Cerebellar nuclear complex (tissue), 1 donor: ENCODE measurements at regions not wholly inside any gene's neighbourhood (a gene's known extent, or its start where the extent isn't known, plus 50 kb on each side); places are given as distances from the start of the nearest gene placed in this dataset.

Experiments
- DNase-seq, 2 experiments: peaks; one replicate each; lab custom pipeline; 2025; lab: John Stamatoyannopoulos, UW

DNA sequence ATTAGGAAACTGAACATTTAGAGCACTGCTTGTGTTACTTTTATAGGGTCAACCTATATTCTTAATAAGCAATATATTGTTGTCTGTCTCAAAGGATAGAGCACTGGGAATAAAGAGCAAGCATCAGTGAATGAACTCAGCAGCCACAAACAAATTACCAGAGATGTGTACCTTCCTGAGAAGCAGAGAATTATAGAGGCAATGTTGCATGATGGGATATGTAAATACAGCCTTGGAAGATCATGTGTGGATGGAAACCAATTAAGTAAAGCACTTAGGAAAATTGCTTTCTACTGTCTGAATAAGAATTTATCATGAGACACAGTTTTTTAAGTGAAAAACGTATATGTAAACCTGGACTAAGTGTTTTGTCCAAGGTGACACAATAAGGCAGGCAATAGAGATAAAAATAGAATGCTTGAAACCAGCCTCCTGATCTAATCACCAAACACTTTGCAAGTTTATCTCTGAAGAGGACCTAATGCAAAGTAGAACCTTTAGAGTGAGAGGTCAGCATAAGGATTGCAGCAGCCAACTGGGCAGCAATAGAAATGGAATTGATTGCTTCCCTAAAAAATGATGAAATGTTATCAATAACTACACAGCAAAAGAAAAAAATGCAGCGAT, 848.0 kb downstream of the TUSC7 start:
- DNase-seq = no peak

DNA sequence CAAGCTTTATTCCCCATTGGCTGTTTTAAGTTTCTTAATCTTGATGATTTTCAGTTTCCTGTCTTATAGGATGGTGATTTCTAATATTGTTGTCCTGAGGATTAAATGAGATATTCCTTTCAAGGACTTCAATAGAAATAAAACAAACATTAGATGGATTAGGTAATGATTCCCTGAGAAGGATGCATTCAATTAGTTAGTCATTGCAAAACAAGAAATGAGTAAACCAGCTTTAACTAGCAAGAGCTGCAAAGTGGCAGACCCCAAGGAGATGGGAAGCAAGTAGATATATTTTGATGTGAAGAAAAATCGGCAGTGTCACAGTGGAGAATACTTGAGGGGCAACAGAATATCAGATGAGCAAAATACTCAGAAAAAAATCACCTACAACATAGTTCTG, 849.1 kb downstream of the TUSC7 start:
- no peak for DNase-seq

DNA sequence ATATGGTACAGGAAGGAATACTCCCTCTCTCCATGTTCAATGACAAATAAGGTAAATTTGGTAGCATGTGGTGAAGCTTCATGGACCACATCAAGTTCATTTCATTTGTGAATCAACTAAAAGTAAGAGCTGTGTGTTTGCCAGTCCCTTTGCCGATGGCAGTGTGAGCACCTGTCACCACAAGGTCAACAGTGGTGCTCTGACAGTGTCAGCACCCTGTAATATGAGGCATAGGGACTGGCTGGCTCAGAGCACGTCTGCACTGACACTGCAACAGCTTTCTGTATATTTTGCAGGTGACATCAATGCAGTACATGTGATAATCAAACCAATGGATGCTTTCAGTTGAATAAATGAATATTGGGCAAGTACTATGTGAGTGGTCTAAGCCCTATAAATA, 852.4 kb downstream of the TUSC7 start:
- no peak for DNase-seq

DNA sequence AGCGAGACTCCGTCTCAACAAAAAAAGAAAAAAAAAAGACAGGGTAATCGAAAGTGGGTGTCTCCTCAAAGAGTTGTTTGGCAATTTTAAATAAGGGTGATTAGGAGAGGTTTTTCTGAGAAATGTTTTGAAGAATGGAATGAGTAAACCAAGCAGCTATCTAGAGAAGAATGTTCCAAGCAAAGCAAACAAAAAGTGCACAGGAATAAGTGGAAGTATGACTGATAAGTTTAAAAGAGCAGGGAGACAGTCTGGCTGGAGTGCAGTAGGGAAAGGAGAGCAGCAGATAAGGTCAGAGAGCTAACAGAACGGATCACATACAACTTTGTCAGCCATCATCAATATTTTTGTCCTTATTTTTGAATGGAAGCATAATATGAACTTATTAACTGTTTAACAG, 853.5 kb downstream of the TUSC7 start:
- no peak for DNase-seq

DNA sequence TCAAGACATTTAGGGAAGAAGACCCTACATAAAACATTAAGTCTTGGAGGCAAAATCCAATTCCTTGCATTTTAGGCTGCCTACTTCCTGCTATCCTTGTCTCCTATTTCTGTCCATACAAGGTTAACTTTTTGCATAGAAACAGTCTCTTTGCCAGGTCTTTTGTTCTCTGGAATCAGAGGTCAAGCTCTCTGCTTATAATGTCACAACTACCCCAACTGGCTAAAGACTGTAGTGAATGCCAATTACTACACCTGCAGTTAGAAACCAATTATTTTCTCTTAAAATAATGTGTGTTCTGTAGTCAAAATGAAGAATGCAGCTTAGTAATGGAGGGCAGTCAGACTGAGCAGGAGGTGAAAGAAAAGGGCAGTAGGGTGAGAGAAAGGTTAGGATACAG, 856.2 kb downstream of the TUSC7 start:
- no peak for DNase-seq

DNA sequence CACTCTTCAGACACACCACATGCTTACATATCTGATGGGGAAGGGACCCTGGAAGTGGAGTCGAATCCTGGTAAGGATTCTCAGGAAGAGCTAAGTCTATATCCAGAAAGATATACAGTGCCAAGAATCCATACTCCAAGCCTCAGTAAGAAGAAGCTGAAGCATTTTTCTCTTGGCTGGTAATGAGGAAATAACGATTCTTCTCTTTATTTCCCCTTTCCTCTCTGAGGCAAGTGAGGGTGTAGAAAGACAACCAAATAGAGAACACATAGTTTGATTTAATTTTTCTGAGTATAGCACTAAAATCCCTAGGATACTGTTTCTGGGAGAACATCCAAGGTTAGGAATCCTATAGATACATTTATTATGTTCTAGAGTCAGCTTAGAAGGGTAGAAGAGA, 857.3 kb downstream of the TUSC7 start:
- no peak for DNase-seq

DNA sequence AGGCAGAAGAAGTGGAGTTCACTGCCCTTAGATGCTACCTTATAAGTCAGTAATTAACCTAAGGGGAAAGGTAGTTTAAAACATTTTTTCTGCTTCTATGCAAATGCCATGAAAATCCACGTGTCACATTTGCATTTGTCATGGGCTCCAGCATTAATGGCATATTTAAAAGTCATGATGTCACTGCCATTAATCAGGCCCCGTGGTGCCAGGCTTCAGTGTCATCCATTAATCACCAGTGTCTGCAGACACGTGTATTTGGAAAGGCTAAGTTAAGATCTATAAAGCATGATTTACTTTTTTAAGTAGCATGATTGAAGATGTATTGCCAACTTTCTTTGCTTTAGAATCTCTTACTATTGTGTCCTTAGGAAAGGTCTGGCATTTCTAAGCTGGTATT, 857.8 kb downstream of the TUSC7 start:
- DNase-seq = no peak

DNA sequence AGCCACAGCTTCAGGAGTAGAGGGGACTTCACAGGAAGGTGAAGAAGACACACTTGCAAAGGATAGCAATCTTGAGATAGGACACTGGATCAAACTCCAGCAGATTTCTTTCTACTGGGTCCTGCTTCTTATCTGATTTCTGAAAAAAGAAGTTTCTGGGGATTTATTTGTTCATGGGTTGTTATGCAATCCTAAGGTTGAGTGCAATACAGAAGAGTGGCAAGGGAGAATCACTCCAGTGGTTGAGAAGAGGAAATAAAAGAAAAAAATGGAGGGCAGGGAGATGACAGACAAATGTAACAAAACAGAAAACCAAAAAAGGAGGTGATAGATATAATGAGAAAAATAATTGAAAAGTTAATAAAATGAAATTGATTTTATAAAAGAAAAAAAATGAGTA, 858.3 kb downstream of the TUSC7 start:
- DNase-seq = no peak

DNA sequence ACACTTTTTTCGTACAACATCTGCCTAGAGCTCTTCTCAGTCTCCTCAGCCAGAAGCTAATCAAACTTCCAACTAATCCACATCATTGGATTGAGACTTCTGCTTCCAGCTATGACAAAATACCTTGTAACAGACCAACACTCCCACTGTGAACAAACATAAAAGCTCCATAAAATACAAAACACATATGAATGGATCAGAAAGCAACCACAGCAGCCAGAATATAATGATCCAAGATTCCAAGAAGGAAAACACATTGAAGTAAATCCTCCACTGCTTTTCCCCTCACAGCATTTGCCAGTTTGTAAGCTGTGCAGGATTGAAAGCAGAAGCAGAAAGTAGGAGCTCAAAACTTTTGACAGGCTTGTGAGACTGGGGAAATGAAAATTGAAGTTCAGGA, 863.2 kb downstream of the TUSC7 start:
- no peak for DNase-seq

DNA sequence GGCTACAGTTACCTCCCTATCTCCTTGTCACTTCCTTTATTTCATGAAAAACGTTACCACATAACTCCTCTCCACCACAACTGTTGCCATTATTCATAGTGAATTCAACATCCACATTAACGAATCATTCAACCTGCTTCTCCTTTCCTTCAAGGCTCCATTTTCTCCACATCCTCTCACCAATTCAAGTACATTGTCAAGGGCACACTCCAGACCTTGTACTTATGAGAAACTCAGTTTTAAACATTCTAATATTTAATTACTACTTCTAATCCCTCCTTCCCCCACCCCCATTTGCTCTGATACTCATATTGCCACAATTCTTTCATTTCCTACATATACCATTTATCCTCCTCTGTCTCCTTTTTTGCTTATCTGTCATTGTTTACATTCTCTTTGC, 871.2 kb downstream of the TUSC7 start:
- DNase-seq = no peak

DNA sequence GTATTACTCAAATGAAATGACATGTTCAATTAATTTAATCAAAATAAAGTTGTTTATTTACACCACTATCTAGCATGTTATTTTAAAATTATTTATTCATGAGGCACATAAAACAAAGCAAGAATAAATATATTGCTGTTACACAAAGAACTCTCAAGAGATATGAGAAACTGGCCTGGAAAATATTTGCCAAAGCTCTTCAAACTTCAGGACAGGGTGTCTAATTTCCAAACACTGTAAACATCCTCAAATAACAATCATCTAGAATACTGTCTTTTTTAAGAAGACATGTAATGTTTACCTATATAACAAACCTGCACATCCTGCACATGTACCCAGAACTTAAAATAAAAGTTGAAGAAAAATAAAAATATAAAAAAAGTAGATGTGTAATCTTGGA, 876.6 kb downstream of the TUSC7 start:
- DNase-seq = no peak

DNA sequence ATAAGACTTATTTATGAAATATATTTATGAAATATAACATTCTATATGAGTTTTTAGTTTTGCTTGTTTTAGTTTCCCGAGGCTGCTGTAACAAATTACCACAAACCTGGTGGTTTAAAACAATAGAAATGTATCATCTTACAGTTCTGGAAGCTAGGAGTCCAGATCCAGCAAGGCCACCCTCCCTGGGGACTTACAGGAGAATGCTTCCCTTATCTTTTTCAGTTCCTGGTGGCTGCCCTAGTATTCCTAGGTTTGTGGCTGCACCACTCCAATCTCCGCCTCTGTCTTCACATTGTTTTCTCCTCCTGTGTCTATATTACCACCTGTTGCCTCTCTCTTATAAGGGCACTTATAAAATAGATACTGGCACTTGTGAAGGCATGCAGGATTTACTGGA, 877.8 kb downstream of the TUSC7 start:
- DNase-seq = no peak

DNA sequence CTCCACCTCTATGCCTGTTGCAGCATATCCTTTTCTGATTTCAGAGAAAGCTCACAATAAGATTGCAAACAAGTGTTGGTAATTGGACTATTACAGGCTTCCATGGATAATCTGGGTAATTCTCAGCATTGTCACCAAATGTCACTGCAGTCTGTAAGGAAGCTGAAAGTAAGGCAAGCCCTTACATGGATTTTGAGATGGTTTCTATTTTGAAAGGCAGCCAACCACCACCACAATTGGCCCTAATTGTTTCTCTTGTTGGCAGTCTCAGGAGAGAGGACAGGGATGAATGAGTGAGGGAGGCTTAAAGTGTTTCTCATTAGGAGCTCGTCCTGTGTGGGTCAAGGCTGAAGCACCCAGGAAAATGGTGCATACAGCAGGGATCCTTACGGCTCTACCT, 879.9 kb downstream of the TUSC7 start:
- no peak for DNase-seq

DNA sequence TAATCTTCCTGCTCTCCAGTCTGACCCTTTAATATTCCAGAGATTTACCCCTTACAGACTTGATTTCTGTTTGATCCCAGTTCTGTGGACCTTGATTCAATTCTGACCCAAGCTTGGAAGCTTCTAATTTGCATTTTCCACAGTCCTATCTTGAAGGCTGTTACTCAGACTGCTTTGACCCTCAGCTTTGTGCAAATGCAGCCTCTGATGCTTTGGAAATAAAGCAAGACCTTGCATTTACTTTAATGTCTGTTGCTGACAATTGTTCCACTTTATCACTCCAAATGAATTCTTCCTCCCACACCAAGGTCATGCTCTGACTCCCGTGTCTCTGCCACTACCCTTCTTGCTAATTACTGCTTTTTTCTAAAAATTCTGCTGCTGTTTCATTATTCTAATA, 886.0 kb downstream of the TUSC7 start:
- DNase-seq = no peak

DNA sequence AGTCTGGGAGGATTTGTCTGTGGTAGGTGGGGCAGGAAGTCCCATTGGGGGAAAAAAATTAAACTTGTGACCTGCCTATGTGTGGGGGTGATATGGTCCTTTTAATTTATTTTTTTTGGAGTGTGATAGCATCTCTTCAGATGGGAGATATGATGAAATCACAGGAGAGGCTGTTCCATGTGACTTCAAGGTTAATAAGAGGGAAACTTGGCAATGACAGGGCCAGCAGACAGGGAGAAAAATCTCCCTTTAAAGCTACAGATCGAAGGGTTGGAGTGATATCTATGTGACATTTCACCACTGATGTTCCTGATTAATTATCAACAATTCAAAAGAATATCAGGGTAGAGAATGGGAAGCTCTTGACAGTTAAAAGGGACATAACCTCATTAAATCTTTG, 886.9 kb downstream of the TUSC7 start:
- no peak for DNase-seq

DNA sequence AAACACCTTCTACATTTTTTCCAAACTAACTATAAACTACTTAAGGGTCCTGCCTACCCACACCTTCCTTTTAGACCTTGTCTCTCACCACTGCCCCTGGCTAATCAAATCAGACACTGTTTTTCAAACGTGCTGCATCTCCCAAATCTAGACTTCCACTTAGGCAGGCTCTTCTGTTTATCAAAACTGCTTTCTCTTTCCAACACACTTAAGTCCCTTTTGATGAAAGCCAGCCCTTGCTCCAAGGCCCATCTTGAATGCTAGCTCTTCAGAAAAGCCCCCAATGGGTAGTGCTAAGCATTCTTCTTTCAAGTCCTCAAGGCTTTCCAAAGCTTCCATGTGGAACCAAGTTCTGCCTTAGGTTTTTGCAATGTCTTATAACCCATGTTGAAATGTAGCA, 888.3 kb downstream of the TUSC7 start:
- DNase-seq = no peak

DNA sequence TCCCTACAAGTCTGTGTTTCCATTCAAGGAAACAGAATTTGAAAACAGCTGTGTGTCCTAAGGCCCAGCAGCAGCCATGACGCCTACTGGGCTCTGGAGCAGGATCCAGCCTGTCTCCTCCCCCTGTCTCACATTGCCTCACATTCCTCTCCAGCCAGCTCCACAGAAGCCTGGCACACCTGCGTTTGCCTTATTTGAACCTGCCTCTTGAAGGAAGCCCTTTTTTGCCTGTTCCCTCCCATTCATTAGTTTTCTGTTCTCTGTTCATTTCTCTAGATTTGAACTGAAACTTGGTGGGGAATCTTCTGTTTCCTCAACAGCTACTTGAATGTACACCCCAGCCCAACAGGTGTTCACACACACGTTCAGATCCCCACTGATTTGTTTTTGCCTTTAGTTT, 890.5 kb downstream of the TUSC7 start:
- no peak for DNase-seq

DNA sequence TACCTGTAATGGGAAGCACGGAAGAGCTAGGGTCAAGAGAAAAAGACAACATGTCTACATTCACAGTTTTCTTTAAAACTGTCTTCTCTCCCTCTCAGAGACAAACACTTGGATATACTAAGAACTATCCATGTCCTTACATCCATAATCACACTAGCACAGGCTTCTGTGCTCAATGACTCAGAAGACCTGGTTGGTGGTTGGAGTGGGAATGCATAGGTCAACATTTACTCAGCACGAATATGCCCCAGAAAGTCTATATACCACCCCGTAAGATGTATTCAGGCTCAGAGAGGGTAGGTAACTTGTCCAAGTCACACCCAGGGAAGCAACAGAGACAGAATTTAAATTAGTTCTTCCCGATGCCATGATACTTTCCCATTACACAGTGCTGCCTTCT, 891.1 kb downstream of the TUSC7 start:
- no peak for DNase-seq

DNA sequence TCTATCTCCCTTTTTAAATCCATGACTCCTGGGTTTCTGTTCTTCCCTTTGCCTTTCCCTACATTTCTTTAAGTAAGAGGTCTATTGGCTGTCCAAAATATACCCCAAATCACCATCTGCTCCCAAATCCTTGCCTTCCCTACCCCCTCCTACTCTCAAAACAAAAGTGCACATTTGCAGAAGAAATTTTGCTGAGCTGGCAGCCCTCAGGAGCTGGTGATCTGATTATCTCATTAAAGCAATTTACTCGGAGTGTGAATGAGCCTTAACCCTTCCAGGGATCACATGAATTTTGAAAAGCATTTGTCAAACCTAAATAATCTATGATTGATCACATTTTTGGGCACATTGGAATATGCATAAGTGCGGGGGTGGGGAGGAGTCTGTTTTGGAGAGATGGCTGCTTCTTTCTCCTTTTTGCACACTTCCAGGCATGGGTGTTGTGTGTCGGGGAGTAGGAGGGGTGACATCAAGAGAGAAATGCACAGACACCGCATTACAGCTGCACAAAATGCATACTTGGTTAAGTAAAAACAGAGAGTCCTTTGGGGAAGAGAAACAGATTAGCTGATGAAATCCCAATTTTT, 892.6 kb downstream of the TUSC7 start:
- DNase-seq = no peak

DNA sequence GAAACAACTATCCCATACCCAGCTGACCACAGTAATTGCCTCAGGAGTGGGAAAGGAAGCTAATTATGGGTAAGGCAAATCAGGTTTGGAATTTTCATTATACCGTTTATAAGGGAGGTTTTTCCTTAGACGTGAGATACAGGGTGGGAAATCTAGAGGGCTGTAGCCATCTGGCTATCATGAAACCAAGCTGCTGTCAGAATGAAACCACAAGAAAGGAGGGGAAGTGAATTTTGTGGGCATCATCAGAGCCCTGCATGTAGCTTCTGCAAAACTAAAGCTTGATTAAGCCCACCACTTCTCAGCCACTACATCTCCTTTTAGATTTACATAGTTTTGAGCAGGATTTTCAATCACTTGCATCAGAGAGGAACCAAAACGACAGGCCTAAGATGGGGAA, 893.5 kb downstream of the TUSC7 start:
- DNase-seq = no peak

DNA sequence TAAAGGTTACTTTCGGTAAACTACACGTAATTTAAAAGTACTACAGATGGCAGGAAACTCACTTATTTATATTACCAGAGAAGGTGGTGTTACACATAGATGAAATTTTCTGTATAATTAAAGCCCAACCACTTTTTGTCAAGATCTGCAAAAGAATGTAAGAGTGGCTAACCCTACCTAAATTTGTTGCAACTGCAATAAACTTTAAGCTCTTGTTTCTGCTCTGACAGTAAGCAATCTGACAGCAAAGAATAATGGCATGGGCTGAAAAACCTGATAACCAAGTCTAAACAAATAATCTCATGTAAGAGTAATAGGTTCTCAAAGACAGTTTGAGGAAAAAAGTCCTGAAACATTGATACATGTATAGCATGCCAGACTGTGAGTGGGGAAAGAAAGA, 897.3 kb downstream of the TUSC7 start:
- DNase-seq = no peak

DNA sequence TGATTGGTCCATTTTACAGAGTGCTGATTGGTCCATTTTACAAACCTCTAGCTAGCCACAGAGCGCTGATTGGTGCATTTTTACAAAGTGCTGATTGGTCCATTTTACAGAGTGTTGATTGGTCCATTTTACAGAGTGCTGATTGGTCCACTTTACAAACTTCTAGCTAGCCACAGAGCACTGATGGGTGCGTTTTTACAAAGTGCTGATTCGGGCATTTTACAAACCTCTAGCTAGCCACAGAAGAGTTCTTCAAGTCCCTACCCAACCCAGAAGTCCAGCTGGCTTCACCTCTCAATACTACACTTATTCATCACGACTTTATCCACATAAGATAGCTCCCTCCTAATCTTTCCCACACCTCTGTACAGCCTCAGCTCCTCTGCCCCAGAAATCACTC, 899.8 kb downstream of the TUSC7 start:
- DNase-seq = no peak

DNA sequence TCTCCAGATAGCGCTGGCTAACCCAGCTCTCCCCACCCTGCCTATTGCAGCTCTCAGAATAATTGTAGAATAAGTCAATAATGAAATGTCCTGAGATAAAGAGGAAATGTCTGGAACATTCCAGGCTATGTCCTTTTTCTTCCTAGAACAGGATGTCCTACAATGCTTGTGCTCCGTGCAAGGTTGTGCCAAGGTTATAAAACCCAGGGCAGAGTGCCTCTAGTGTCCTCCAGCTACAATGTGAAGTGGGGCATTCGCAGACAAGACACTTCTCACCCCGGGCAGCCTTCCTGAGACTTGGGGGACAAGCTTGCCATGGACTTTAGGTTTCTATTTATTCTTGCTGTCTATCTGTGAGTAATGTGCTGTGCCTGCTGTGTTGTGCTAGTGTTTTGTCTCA, 900.6 kb downstream of the TUSC7 start:
- no peak for DNase-seq

DNA sequence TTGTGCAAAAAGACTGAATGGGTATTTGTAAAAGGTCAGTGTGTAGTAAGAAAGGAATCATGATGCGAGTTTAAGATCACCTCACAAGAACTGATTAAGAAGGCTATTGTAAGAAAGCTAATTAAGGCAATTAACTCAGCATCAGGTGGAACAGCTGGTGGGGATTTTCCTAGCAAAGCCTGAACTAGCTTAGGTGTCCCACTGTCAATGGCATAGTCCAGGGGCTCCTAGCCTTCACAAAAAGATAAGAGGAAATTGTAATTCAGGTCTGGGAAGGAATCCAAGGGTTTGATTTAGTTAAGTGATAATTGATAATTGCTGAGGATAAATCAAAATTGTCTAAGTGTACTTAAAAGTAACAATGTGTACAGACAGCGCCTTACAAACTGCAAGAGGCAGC, 901.6 kb downstream of the TUSC7 start:
- no peak for DNase-seq

DNA sequence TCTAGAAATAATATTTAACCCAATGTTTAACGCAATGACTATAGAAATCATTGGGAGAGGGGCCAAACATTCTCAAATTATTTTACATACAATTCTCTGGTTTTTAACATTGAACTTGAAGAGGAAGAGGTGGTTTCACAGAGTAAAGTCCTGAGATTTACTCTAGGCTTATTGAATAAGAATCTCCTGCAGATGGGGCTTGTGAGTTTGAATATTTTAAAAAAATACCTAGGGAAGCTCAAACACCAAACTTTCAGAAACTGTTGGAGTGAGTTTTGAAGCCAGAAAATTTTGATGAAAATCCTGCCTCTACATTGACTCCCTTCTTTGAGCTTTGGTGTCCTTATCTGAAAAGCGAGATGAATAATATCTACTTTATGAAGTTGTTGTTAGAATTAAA, 906.6 kb downstream of the TUSC7 start:
- no peak for DNase-seq
